GM21528 (cell line): ENCODE measurements at regions not wholly inside any gene's neighbourhood (a gene's known extent, or its start where the extent isn't known, plus 50 kb on each side); places are given as distances from the start of the nearest gene placed in this dataset.
A peak's percentile ranks its signal among the peaks of the same experiment; 100 is the strongest.

Experiments
- ATAC-seq: cut with Tn5 transposase; IDR thresholded peaks from one replicate; pipeline ENCODE4 v1.9.1; 2021; ENCODE audit warnings: mild to moderate bottlenecking, moderate library complexity; ENCODE audit not compliant: unreplicated experiment, low FRiP score

GRCh38 chr2:51681854-51682253 is 649.9 kb upstream of the NRXN1 start:
- ATAC-seq: no peak

GRCh38 chr2:51673628-51674027 is 641.7 kb upstream of the NRXN1 start:
- no peak for ATAC-seq

GRCh38 chr2:51667679-51668078 is 635.7 kb upstream of the NRXN1 start:
- ATAC-seq: no peak

GRCh38 chr2:51662187-51662586 is 630.3 kb upstream of the NRXN1 start:
- no peak for ATAC-seq

GRCh38 chr2:51657849-51658248 is 625.9 kb upstream of the NRXN1 start:
- ATAC-seq: no peak

GRCh38 chr2:51650769-51651168 is 618.8 kb upstream of the NRXN1 start:
- ATAC-seq: peak; percentile 70

- ATAC-seq: no peak
Observed at GRCh38 chr2:51649366-51649765, 617.4 kb upstream of the NRXN1 start.

GRCh38 chr2:51638811-51639210 is 606.9 kb upstream of the NRXN1 start:
- no peak for ATAC-seq

GRCh38 chr2:51633073-51633472 is 601.1 kb upstream of the NRXN1 start:
- ATAC-seq: no peak

- ATAC-seq: no peak
Observed at GRCh38 chr2:51629406-51629805, 597.5 kb upstream of the NRXN1 start.

GRCh38 chr2:51628917-51629316 is 597.0 kb upstream of the NRXN1 start:
- no peak for ATAC-seq

GRCh38 chr2:51624995-51625394 is 593.1 kb upstream of the NRXN1 start:
- no peak for ATAC-seq

- no peak for ATAC-seq
Observed at GRCh38 chr2:51620796-51621195, 588.9 kb upstream of the NRXN1 start.

- ATAC-seq: no peak
Observed at GRCh38 chr2:51619961-51620360, 588.0 kb upstream of the NRXN1 start.

GRCh38 chr2:51612387-51612786 is 580.5 kb upstream of the NRXN1 start:
- ATAC-seq: no peak

GRCh38 chr2:51601706-51602105 is 569.8 kb upstream of the NRXN1 start:
- no peak for ATAC-seq

GRCh38 chr2:51597086-51597485 is 565.2 kb upstream of the NRXN1 start:
- ATAC-seq: no peak

- ATAC-seq: no peak
Observed at GRCh38 chr2:51595836-51596235, 563.9 kb upstream of the NRXN1 start.

- no peak for ATAC-seq
Observed at GRCh38 chr2:51581636-51582267, 549.8 kb upstream of the NRXN1 start.

GRCh38 chr2:51579412-51579811 is 547.5 kb upstream of the NRXN1 start:
- no peak for ATAC-seq

GRCh38 chr2:51575181-51575580 is 543.2 kb upstream of the NRXN1 start:
- ATAC-seq: no peak

GRCh38 chr2:51559026-51559425 is 527.1 kb upstream of the NRXN1 start:
- ATAC-seq: no peak

- no peak for ATAC-seq
Observed at GRCh38 chr2:51553476-51553875, 521.5 kb upstream of the NRXN1 start.
